ENCODE measurements at regions not wholly inside any gene's neighbourhood (a gene's known extent, or its start where the extent isn't known, plus 50 kb on each side); places are given as distances from the start of the nearest gene placed in this dataset.

DNA sequence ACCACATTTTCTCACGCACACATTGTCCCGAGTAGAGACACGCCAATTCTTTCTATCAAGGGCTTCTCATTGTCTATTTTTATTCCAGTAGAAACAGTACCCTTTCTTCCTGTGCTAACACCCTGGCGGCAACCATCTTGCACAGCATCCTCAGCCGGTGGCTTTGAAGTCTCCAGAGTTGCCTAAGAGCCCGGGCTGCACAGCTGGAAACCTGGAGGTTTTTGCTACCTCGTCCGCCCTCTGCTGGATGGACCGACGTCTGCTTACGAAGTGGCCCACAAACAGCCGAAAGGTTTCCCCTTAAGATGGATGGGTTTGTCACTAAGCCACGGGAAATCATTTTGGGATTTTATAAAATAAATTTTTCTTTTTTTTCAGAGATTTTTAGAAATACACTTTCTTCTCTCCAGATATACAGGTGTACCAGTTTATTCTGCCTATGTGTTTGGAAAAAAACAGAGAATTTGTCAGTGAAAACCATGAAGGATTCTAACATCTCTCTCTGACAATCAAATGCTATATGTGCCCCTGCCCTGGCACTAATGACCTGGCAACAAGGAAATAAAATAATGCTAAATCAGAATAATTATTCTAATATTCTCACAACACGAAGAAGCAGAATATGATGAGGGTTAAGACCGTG lies 81.8 kb upstream of the FAM204A start (continued):
- TF ChIP-seq ASH2L (IDR thresholded peaks at IDR 0.05; ENCODE audit: insufficient read length, low read depth, low read length) (peak; percentile 26), ZNF792 (CRISPR knock-in tag; IDR thresholded peaks at IDR 0.05) (0 out of 2 replicates have a peak, but pooled peaks have one; percentile 30), SOX13 (IDR thresholded peaks at IDR 0.05) (no peak), SOX13 (CRISPR knock-in tag; conservative IDR thresholded peaks at IDR 0.05 in 1 of 2, IDR thresholded peaks at IDR 0.05 in 1 of 2) (peak in 1 of 2 experiments; percentile 30; a peak in 1 of 4 replicates), STAG1 (CRISPR knock-in tag; IDR thresholded peaks at IDR 0.05) (peak; percentile 76), HOXA5 (CRISPR knock-in tag; IDR thresholded peaks at IDR 0.05) (no peak), YY1 (IDR thresholded peaks at IDR 0.05; ENCODE audit: insufficient read depth, insufficient replicate concordance, low read depth, low read length) (peak; percentile 67), KAT8 (CRISPR knock-in tag; IDR thresholded peaks at IDR 0.05) (peak; percentile 42; the same call in 1 of the 2 replicates), MED1 (CRISPR knock-in tag; IDR thresholded peaks at IDR 0.05) (0 out of 2 replicates have a peak, but pooled peaks have one; percentile 9), MIER2 (CRISPR knock-in tag; IDR thresholded peaks at IDR 0.05) (0 out of 2 replicates have a peak, but pooled peaks have one; percentile 44), KLF16 (CRISPR knock-in tag; IDR thresholded peaks at IDR 0.05) (peak in 1 of 2 experiments; percentile 55; a peak in 1 of 4 replicates), ZNF205 (CRISPR knock-in tag; IDR thresholded peaks at IDR 0.05) (no peak), ZGPAT (CRISPR knock-in tag; IDR thresholded peaks at IDR 0.05) (0 out of 2 replicates have a peak, but pooled peaks have one; percentile 36), GATAD2A (CRISPR knock-in tag; IDR thresholded peaks at IDR 0.05) (0 out of 2 replicates have a peak, but pooled peaks have one; percentile 15), ATRX (CRISPR knock-in tag; IDR thresholded peaks at IDR 0.05; ENCODE audit: borderline replicate concordance) (no peak), ZNF644 (CRISPR knock-in tag; IDR thresholded peaks at IDR 0.05; ENCODE audit: low read depth) (0 out of 2 replicates have a peak, but pooled peaks have one; percentile 7), HHEX (CRISPR knock-in tag; IDR thresholded peaks at IDR 0.05) (no peak), XRCC5 (optimal IDR thresholded peaks at IDR 0.05; ENCODE audit: low read length) (peak; percentile 96), ZKSCAN1 (IDR thresholded peaks at IDR 0.05; ENCODE audit: low read length) (0 out of 2 replicates have a peak, but pooled peaks have one; percentile 17), ZNF580 (CRISPR knock-in tag; IDR thresholded peaks at IDR 0.05; ENCODE audit: borderline replicate concordance, low read depth) (0 out of 2 replicates have a peak, but pooled peaks have one; percentile 42), SALL1 (CRISPR knock-in tag; IDR thresholded peaks at IDR 0.05) (peak; percentile 47; the same call in 1 of the 2 replicates), SMC3 (IDR thresholded peaks at IDR 0.05; ENCODE audit: low read length) (peak; percentile 74), SMAD3 (CRISPR knock-in tag; IDR thresholded peaks at IDR 0.05) (0 out of 2 replicates have a peak, but pooled peaks have one; percentile 40)
- TF ChIP-seq, protein P1, sequence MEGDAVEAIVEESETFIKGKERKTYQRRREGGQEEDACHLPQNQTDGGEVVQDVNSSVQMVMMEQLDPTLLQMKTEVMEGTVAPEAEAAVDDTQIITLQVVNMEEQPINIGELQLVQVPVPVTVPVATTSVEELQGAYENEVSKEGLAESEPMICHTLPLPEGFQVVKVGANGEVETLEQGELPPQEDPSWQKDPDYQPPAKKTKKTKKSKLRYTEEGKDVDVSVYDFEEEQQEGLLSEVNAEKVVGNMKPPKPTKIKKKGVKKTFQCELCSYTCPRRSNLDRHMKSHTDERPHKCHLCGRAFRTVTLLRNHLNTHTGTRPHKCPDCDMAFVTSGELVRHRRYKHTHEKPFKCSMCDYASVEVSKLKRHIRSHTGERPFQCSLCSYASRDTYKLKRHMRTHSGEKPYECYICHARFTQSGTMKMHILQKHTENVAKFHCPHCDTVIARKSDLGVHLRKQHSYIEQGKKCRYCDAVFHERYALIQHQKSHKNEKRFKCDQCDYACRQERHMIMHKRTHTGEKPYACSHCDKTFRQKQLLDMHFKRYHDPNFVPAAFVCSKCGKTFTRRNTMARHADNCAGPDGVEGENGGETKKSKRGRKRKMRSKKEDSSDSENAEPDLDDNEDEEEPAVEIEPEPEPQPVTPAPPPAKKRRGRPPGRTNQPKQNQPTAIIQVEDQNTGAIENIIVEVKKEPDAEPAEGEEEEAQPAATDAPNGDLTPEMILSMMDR (CRISPR knock-in tag; IDR thresholded peaks at IDR 0.05), result peak; percentile 81
- TF ChIP-seq, protein P2, sequence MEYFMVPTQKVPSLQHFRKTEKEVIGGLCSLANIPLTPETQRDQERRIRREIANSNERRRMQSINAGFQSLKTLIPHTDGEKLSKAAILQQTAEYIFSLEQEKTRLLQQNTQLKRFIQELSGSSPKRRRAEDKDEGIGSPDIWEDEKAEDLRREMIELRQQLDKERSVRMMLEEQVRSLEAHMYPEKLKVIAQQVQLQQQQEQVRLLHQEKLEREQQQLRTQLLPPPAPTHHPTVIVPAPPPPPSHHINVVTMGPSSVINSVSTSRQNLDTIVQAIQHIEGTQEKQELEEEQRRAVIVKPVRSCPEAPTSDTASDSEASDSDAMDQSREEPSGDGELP (IDR thresholded peaks at IDR 0.05; ENCODE audit: borderline replicate concordance, low read depth), result peak; percentile 92
- TF ChIP-seq, protein P3, sequence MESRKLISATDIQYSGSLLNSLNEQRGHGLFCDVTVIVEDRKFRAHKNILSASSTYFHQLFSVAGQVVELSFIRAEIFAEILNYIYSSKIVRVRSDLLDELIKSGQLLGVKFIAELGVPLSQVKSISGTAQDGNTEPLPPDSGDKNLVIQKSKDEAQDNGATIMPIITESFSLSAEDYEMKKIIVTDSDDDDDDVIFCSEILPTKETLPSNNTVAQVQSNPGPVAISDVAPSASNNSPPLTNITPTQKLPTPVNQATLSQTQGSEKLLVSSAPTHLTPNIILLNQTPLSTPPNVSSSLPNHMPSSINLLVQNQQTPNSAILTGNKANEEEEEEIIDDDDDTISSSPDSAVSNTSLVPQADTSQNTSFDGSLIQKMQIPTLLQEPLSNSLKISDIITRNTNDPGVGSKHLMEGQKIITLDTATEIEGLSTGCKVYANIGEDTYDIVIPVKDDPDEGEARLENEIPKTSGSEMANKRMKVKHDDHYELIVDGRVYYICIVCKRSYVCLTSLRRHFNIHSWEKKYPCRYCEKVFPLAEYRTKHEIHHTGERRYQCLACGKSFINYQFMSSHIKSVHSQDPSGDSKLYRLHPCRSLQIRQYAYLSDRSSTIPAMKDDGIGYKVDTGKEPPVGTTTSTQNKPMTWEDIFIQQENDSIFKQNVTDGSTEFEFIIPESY (CRISPR knock-in tag; IDR thresholded peaks at IDR 0.05), result peak; percentile 22; the same call in 1 of the 2 replicates
